Keratinocyte (primary cell): ENCODE measurements at regions not wholly inside any gene's neighbourhood (a gene's known extent, or its start where the extent isn't known, plus 50 kb on each side); places are given as distances from the start of the nearest gene placed in this dataset.

Source experiments
- DNase-seq: peaks from one replicate; pipeline ENCODE4 v3.0.0-alpha.2; 2011; ENCODE audit warnings: low read depth, missing footprints, low spot score
- FAIRE-seq: peaks from 2 replicates; lab custom pipeline; 2011; peaks lifted over from hg19 to GRCh38; lab: Jason Lieb, UNC
- H2AFZ ChIP-seq: 2 replicates; pipeline ENCODE4 v1.6.0; 2012; ENCODE audit warnings: low read length, control low read depth, inconsistent platforms; ENCODE audit not compliant: control insufficient read depth
- H3K27ac ChIP-seq: 2 replicates; pipeline ENCODE4 v1.5.1; 2011; ENCODE audit warnings: low read length; ENCODE audit not compliant: control insufficient read depth, insufficient read depth
- H3K27me3 ChIP-seq: 3 replicates; pipeline ENCODE4 v1.6.0; 2011; ENCODE audit warnings: low read length; ENCODE audit not compliant: control insufficient read depth, insufficient read depth; ENCODE audit errors: extremely low read depth
- H3K36me3 ChIP-seq, 2 experiments: 2 replicates in 1 of 2; 3 replicates in 1 of 2; pipeline ENCODE4 v1.5.1; 2011; ENCODE audit warnings: low read length in 2 of 2, mild to moderate bottlenecking in 1 of 2; ENCODE audit not compliant: control insufficient read depth in 2 of 2, insufficient read depth in 2 of 2; ENCODE audit errors: extremely low read depth in 1 of 2
- H3K4me1 ChIP-seq: 3 replicates; pipeline ENCODE4 v1.5.1; 2011; ENCODE audit warnings: low read length; ENCODE audit not compliant: control insufficient read depth, insufficient read depth; ENCODE audit errors: extremely low read depth
- H3K4me2 ChIP-seq: 3 replicates; pipeline ENCODE4 v1.6.0; 2011; ENCODE audit warnings: low read depth, low read length; ENCODE audit not compliant: control insufficient read depth, insufficient read depth; ENCODE audit errors: extremely low read depth
- H3K4me3 ChIP-seq, 3 experiments: fragments of 200-600 bp in 1 of 3; sonication (generic) in 1 of 3; 2 replicates in 2 of 3; 3 replicates in 1 of 3; pipeline ENCODE4 v1.5.1; 2011 to 2016; ENCODE audit warnings: low read length in 3 of 3, mild to moderate bottlenecking in 3 of 3, control low read depth in 2 of 3, inconsistent platforms in 1 of 3, low read depth in 1 of 3, mixed read lengths in 1 of 3, mixed run types in 1 of 3, moderate library complexity in 1 of 3; ENCODE audit not compliant: control insufficient read depth in 2 of 3, insufficient read depth in 2 of 3; ENCODE audit errors: extremely low read depth in 1 of 3
- H3K79me2 ChIP-seq: 2 replicates; pipeline ENCODE4 v1.6.0; 2012; ENCODE audit warnings: low read length; ENCODE audit not compliant: control insufficient read depth, insufficient read depth
- H3K9ac ChIP-seq: 3 replicates; pipeline ENCODE4 v1.6.0; 2011; ENCODE audit warnings: low read length; ENCODE audit not compliant: control insufficient read depth, insufficient read depth; ENCODE audit errors: extremely low read depth
- H3K9me1 ChIP-seq: 3 replicates; pipeline ENCODE4 v1.6.0; 2011; ENCODE audit warnings: low read length; ENCODE audit not compliant: control insufficient read depth, insufficient read depth; ENCODE audit errors: extremely low read depth
- H3K9me3 ChIP-seq: 2 replicates; pipeline ENCODE4 v1.5.1; 2012; ENCODE audit warnings: low read depth, low read length; ENCODE audit not compliant: control insufficient read depth
- H4K20me1 ChIP-seq: 3 replicates; pipeline ENCODE4 v1.6.0; 2011; ENCODE audit warnings: low read length; ENCODE audit not compliant: control insufficient read depth, insufficient read depth; ENCODE audit errors: extremely low read depth
- EZH2 ChIP-seq: IDR thresholded peaks from one replicate; pipeline ENCODE4 v1.6.1; 2012; ENCODE audit warnings: inconsistent platforms, mild to moderate bottlenecking, low read length, moderate library complexity
- dilution Hi-C: fragments of 300-500 bp; cut with MboI; formaldehyde crosslinking; loops from one replicate; pipeline ENCODE4 v1.7.0; 2020; ENCODE audit warnings: low sequenced_read_pairs; ENCODE audit not compliant: extremely low pct_ligation_motif_present
- TF ChIP-seq, protein P1 (sequence below), 3 experiments: IDR thresholded peaks in 1 of 3; conservative IDR thresholded peaks in 1 of 3; optimal IDR thresholded peaks in 1 of 3; 2 replicates in 2 of 3; 3 replicates in 1 of 3; pipeline versions ENCODE3 to v1.5.1; 2011; ENCODE audit warnings: low read length in 3 of 3, mild to moderate bottlenecking in 3 of 3, moderate library complexity in 2 of 3, control low read depth in 1 of 3, inconsistent platforms in 1 of 3; ENCODE audit not compliant: insufficient read depth in 2 of 3; ENCODE audit errors: extremely low read depth in 1 of 3

GRCh38 chr2:103887625-103888024 is 966.3 kb upstream of the POU3F3 start:
- H4K20me1 ChIP-seq = no peaks in the 10 kb centered on the region
- no peak overlapping the region for H3K4me2 ChIP-seq
- no peaks in the 10 kb centered on the region for H3K9me1 ChIP-seq
- H3K9me3 ChIP-seq = no peaks in the 10 kb centered on the region
- dilution Hi-C loops = no loop called here
- no peak for DNase-seq
- H3K4me3 ChIP-seq = no peak overlapping the region
- no peak overlapping the region for H3K27ac ChIP-seq
- H2AFZ ChIP-seq = no peak overlapping the region
- FAIRE-seq = no peak
- no peaks in the 10 kb centered on the region for H3K4me1 ChIP-seq
- no peaks in the 10 kb centered on the region for H3K79me2 ChIP-seq
- H3K9ac ChIP-seq = no peak overlapping the region
- TF ChIP-seq EZH2 = no peak
- TF ChIP-seq, protein P1, sequence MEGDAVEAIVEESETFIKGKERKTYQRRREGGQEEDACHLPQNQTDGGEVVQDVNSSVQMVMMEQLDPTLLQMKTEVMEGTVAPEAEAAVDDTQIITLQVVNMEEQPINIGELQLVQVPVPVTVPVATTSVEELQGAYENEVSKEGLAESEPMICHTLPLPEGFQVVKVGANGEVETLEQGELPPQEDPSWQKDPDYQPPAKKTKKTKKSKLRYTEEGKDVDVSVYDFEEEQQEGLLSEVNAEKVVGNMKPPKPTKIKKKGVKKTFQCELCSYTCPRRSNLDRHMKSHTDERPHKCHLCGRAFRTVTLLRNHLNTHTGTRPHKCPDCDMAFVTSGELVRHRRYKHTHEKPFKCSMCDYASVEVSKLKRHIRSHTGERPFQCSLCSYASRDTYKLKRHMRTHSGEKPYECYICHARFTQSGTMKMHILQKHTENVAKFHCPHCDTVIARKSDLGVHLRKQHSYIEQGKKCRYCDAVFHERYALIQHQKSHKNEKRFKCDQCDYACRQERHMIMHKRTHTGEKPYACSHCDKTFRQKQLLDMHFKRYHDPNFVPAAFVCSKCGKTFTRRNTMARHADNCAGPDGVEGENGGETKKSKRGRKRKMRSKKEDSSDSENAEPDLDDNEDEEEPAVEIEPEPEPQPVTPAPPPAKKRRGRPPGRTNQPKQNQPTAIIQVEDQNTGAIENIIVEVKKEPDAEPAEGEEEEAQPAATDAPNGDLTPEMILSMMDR (optimal IDR thresholded peaks at IDR 0.05 in 1 of 3, IDR thresholded peaks at IDR 0.05 in 1 of 3, conservative IDR thresholded peaks at IDR 0.05 in 1 of 3; ENCODE audit: extremely low read depth in 1 of 3, insufficient read depth in 2 of 3, low read length in 3 of 3) = no peak
- H3K36me3 ChIP-seq = no peaks in the 10 kb centered on the region
- no peaks in the 10 kb centered on the region for H3K27me3 ChIP-seq

GRCh38 chr2:103896182-103896581 is 957.7 kb upstream of the POU3F3 start:
- no peaks in the 10 kb centered on the region for H3K9me1 ChIP-seq
- no peaks in the 10 kb centered on the region for H3K36me3 ChIP-seq
- no peak overlapping the region for H3K4me2 ChIP-seq
- FAIRE-seq (no peak), DNase-seq (no peak)
- H3K27ac ChIP-seq = no peak overlapping the region
- H3K9ac ChIP-seq = no peak overlapping the region
- H3K9me3 ChIP-seq = peaks cover 2% of the 10 kb centered on the region
- H4K20me1 ChIP-seq = no peaks in the 10 kb centered on the region
- dilution Hi-C loops = no loop called here
- no peaks in the 10 kb centered on the region for H3K27me3 ChIP-seq
- H2AFZ ChIP-seq = no peak overlapping the region
- H3K79me2 ChIP-seq = no peaks in the 10 kb centered on the region
- TF ChIP-seq, protein P1 (optimal IDR thresholded peaks at IDR 0.05 in 1 of 3, IDR thresholded peaks at IDR 0.05 in 1 of 3, conservative IDR thresholded peaks at IDR 0.05 in 1 of 3; ENCODE audit: extremely low read depth in 1 of 3, insufficient read depth in 2 of 3, low read length in 3 of 3) = no peak
- TF ChIP-seq EZH2 = no peak
- H3K4me3 ChIP-seq = no peak overlapping the region
- H3K4me1 ChIP-seq = no peaks in the 10 kb centered on the region
